B cell (primary cell): ENCODE measurements at regions not wholly inside any gene's neighbourhood (a gene's known extent, or its start where the extent isn't known, plus 50 kb on each side); places are given as distances from the start of the nearest gene placed in this dataset.

Experiments
- ATAC-seq: fragments of 200-7000 bp; cut with Tn5 transposase; one replicate; pipeline ENCODE4 v1.10.0; 2021; ENCODE audit warnings: low read depth, mild to moderate bottlenecking, moderate number of reproducible peaks, moderate library complexity
- CTCF ChIA-PET: fragments of 350-600 bp; sonication (Branson Sonifier 250); formaldehyde crosslinking; loops from one replicate; lab custom pipeline; 2021; ENCODE audit warnings: antibody characterized with exemption, inconsistent platforms; lab: Charles Lee
- POLR2A ChIA-PET: fragments of 350-600 bp; sonication (Branson Sonifier 250); formaldehyde crosslinking; loops from one replicate; lab custom pipeline; 2021; ENCODE audit warnings: antibody characterized with exemption; lab: Charles Lee
- DNase-seq: peaks from one replicate; pipeline ENCODE4 v3.0.0; 2013
- H2AFZ ChIP-seq: 2 replicates; pipeline ENCODE4 v1.6.1; 2012; ENCODE audit warnings: mild to moderate bottlenecking, low read depth, low read length; ENCODE audit not compliant: insufficient read depth, poor library complexity, severe bottlenecking
- H3K27ac ChIP-seq, 2 donors: 1 replicate in 1 of 2; 2 replicates in 1 of 2; pipeline ENCODE4 v1.5.1; 2012 to 2013; ENCODE audit warnings: low read length in 2 of 2, mild to moderate bottlenecking in 2 of 2, moderate library complexity in 1 of 2
- H3K27me3 ChIP-seq, 4 experiments: fragments of 200-600 bp in 1 of 4; sonication (generic) in 1 of 4; replicated peaks in 1 of 4; 1 replicate in 2 of 4; 2 replicates in 2 of 4; pipeline versions ENCODE4 v1.6.1 to v1.7.0; 2013 to 2016; ENCODE audit warnings: low read length in 3 of 4, mild to moderate bottlenecking in 2 of 4, mixed read lengths in 1 of 4, moderate library complexity in 1 of 4; ENCODE audit not compliant: insufficient read depth in 4 of 4, control insufficient read depth in 3 of 4; ENCODE audit errors: control extremely low read depth in 1 of 4
- H3K36me3 ChIP-seq, 2 experiments: replicated peaks in 1 of 2; 1 replicate in 1 of 2; 2 replicates in 1 of 2; pipeline versions ENCODE4 v1.6.1 to v1.7.1; 2013; ENCODE audit warnings: low read length in 1 of 2; ENCODE audit not compliant: insufficient read depth in 2 of 2, control insufficient read depth in 1 of 2; ENCODE audit errors: control extremely low read depth in 1 of 2, extremely low read depth in 1 of 2
- H3K4me1 ChIP-seq, 2 donors: fragments of 200-600 bp in 1 of 2; sonication (generic) in 1 of 2; 1 replicate in 1 of 2; 2 replicates in 1 of 2; pipeline versions ENCODE4 v1.5.1 to v1.6.1; 2013 to 2017; ENCODE audit warnings: low read length in 2 of 2; ENCODE audit not compliant: control insufficient read depth in 2 of 2, insufficient read depth in 2 of 2
- H3K4me2 ChIP-seq: replicated peaks from 2 replicates; pipeline ENCODE3; 2012; ENCODE audit warnings: mild to moderate bottlenecking, low read depth, low read length; ENCODE audit not compliant: poor library complexity, severe bottlenecking
- H3K4me3 ChIP-seq, 5 experiments: fragments of 200-600 bp in 1 of 5; sonication (generic) in 1 of 5; 1 replicate in 3 of 5; 2 replicates in 2 of 5; pipeline versions ENCODE4 v1.5.1 to v1.7.0; 2011 to 2016; ENCODE audit warnings: low read length in 4 of 5, mild to moderate bottlenecking in 4 of 5, low read depth in 2 of 5, control low read depth in 1 of 5, moderate library complexity in 1 of 5; ENCODE audit not compliant: insufficient read depth in 1 of 5; ENCODE audit errors: control extremely low read depth in 1 of 5, extremely low read depth in 1 of 5
- H3K79me2 ChIP-seq: fragments of 200-600 bp; sonication (generic); one replicate; pipeline ENCODE4 v1.6.0; 2016; ENCODE audit warnings: low read length; ENCODE audit not compliant: control insufficient read depth, insufficient read depth
- H3K9ac ChIP-seq: fragments of 200-600 bp; sonication (generic); 2 replicates; pipeline ENCODE4 v1.6.1; 2017; ENCODE audit warnings: mild to moderate bottlenecking, low read length, moderate library complexity
- H3K9me3 ChIP-seq, 3 donors: one replicate each; pipeline versions ENCODE4 v1.6.1 to v1.7.1; 2013; ENCODE audit warnings: low read length in 2 of 3; ENCODE audit not compliant: control insufficient read depth in 2 of 3, insufficient read depth in 1 of 3; ENCODE audit errors: control extremely low read depth in 1 of 3
- H4K20me1 ChIP-seq: 2 replicates; pipeline ENCODE4 v1.6.0; 2012; ENCODE audit warnings: mild to moderate bottlenecking, low read length; ENCODE audit not compliant: insufficient read depth, control insufficient read depth, poor library complexity, severe bottlenecking
- H3K27ac Mint-ChIP-seq: one replicate; pipeline ENCODE4 v1.8.0; 2021; ENCODE audit warnings: mixed read lengths
- H3K27me3 Mint-ChIP-seq: one replicate; pipeline ENCODE4 v1.8.0; 2021; ENCODE audit warnings: mixed read lengths
- H3K4me1 Mint-ChIP-seq: one replicate; pipeline ENCODE4 v1.8.0; 2021; ENCODE audit warnings: mixed read lengths
- H3K4me3 Mint-ChIP-seq: one replicate; pipeline ENCODE4 v1.8.0; 2021; ENCODE audit warnings: mixed read lengths
- H3K9me3 Mint-ChIP-seq: one replicate; pipeline ENCODE4 v1.8.0; 2022; ENCODE audit warnings: mixed read lengths; ENCODE audit not compliant: insufficient read depth
- CTCF ChIP-seq: fragments of 200-600 bp; IDR thresholded peaks from one replicate; pipeline ENCODE4 v1.8.0; 2022; ENCODE audit warnings: antibody characterized with exemption, mild to moderate bottlenecking
- EZH2 ChIP-seq: IDR thresholded peaks from 2 replicates; pipeline ENCODE4 v1.6.1; 2012; ENCODE audit warnings: borderline replicate concordance, low read depth, mild to moderate bottlenecking, moderate library complexity, low read length; ENCODE audit not compliant: insufficient read depth, poor library complexity, severe bottlenecking
- WGBS: methylation state at CpG from one replicate; pipeline ENCODE4 v1.1.5; 2013; ENCODE audit warnings: missing lambda C conversion rate; ENCODE audit not compliant: insufficient coverage; 5-methylcytosine and 5-hydroxymethylcytosine counted together
- intact Hi-C: fragments of 100-400 bp; cut with micrococcal nuclease; formaldehyde crosslinking; loops from one replicate; pipeline ENCODE4 v1.10.0; 2022

GRCh38 chr1:29876441-29876840 is 640.1 kb downstream of the PTPRU start:
- no peaks in the 10 kb centered on the region for H4K20me1 ChIP-seq
- no peak for ATAC-seq
- no peak overlapping the region for H2AFZ ChIP-seq
- CTCF ChIA-PET, result no interaction called here
- intact Hi-C loops, result no loop called here
- no peak overlapping the region for H3K4me3 Mint-ChIP-seq
- no peak for DNase-seq
- TF ChIP-seq CTCF (no peak), EZH2 (no peak)
- no peaks in the 10 kb centered on the region for H3K27me3 ChIP-seq
- no peak overlapping the region for H3K9ac ChIP-seq
- no peaks in the 10 kb centered on the region for H3K79me2 ChIP-seq
- no peak overlapping the region for H3K4me3 ChIP-seq
- H3K36me3 ChIP-seq, result no peaks in the 10 kb centered on the region
- POLR2A ChIA-PET, result no interaction called here
- no peaks in the 10 kb centered on the region for H3K4me1 ChIP-seq
- WGBS, result 94% methylated on average over 4 of the region's 6 CpGs
- no peak overlapping the region for H3K27ac ChIP-seq
- peaks cover 8% of the 10 kb centered on the region for H3K27me3 Mint-ChIP-seq
- no peak overlapping the region for H3K4me2 ChIP-seq
- no peaks in the 10 kb centered on the region for H3K9me3 ChIP-seq
- no peak overlapping the region for H3K27ac Mint-ChIP-seq
- no peaks in the 10 kb centered on the region for H3K9me3 Mint-ChIP-seq
- H3K4me1 Mint-ChIP-seq, result no peaks in the 10 kb centered on the region

- H3K9me3 Mint-ChIP-seq, result no peaks in the 10 kb centered on the region
- no peak overlapping the region for H3K9ac ChIP-seq
- H3K4me1 Mint-ChIP-seq, result no peaks in the 10 kb centered on the region
- TF ChIP-seq EZH2 (no peak), CTCF (no peak)
- WGBS, result 0% methylated on average over 1 of the region's 2 CpGs
- no peaks in the 10 kb centered on the region for H3K79me2 ChIP-seq
- no peak overlapping the region for H3K4me2 ChIP-seq
- no peak overlapping the region for H3K4me3 ChIP-seq
- H2AFZ ChIP-seq, result no peak overlapping the region
- H3K27ac ChIP-seq, result no peak overlapping the region
- DNase-seq (no peak), ATAC-seq (no peak)
- intact Hi-C loops, result no loop called here
- H3K4me3 Mint-ChIP-seq, result no peak overlapping the region
- no peaks in the 10 kb centered on the region for H3K9me3 ChIP-seq
- POLR2A ChIA-PET, result no interaction called here
- H4K20me1 ChIP-seq, result no peaks in the 10 kb centered on the region
- H3K36me3 ChIP-seq, result no peaks in the 10 kb centered on the region
- peaks cover 8% of the 10 kb centered on the region for H3K27me3 Mint-ChIP-seq
- no peak overlapping the region for H3K27ac Mint-ChIP-seq
- H3K4me1 ChIP-seq, result no peaks in the 10 kb centered on the region
- H3K27me3 ChIP-seq, result no peaks in the 10 kb centered on the region
- CTCF ChIA-PET, result no interaction called here
Observed at GRCh38 chr1:29875557-29876028, 639.3 kb downstream of the PTPRU start.
